ENCODE measurements at regions not wholly inside any gene's neighbourhood (a gene's known extent, or its start where the extent isn't known, plus 50 kb on each side); places are given as distances from the start of the nearest gene placed in this dataset.

DNA sequence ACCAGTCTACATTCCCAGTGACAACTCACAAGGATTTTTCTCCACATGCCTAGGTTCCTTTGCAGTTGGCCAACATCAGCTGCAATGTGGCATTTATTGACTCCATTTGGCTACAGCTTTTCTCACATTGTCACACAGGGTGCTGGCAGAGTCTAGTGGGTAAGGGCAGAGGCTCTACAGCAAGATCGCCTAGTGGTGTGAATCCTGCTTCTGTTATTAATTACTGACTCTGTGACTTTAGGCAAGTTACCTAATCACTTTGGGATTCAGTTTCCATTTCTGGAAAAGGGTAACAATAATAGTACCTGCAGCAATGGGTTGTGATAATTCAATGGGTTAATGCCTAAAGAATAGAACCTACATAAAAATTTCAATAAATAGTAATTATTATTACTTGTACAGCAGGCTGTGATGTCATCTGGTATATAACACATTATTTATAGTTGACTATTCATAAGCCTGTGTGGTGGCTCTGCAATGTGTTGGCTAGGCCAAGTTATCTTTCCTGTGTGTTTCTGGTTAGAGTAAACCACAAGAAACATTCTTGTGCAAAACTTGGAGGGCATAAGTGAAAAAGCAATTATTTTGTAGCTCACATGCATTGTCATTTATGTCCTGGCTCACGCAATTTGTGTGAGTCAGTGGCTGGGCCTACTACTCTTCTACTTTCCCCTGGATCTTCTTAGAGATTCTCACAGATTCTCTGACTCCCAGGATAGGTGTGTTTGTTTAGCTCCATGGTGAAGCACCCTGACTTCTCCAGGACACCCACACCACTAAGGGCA, 59.5 kb downstream of the PTGS2 start:
- DNase-seq: no peak

- DNase-seq: peak; percentile 24
Observed at GRCh38 chr1:186618401-186619170, 61.6 kb downstream of the PTGS2 start.

- no peak for DNase-seq
Observed at GRCh38 chr1:186617926-186618325, 62.3 kb downstream of the PTGS2 start.

- no peak for DNase-seq
Observed at GRCh38 chr1:186616511-186616910, 63.7 kb downstream of the PTGS2 start.

DNA sequence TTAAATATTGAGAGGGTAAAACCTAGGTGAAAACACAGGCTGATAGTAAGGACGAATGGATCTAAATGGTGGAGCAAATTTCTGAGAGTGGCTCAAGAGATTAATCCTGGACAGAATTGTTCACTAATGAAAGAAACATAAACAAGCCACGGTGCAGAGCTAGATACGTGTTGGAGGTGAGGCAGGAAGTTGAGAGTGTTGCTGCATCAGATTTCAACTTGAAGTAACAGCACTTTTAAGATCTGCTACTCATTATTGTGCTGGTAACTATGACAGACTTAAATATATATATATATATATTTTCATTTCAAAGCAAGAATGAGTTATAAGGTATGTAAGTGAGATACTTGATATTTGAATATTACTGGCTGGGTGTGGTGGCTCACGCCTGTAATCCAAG, 64.9 kb downstream of the PTGS2 start:
- DNase-seq: no peak

- no peak for DNase-seq
Observed at GRCh38 chr1:186611156-186611555, 69.1 kb downstream of the PTGS2 start.

- no peak for DNase-seq
Observed at GRCh38 chr1:186609183-186609582, 71.0 kb downstream of the PTGS2 start.

GRCh38 chr1:186605762-186606350, 74.4 kb downstream of the PTGS2 start:
- no peak for DNase-seq

DNA sequence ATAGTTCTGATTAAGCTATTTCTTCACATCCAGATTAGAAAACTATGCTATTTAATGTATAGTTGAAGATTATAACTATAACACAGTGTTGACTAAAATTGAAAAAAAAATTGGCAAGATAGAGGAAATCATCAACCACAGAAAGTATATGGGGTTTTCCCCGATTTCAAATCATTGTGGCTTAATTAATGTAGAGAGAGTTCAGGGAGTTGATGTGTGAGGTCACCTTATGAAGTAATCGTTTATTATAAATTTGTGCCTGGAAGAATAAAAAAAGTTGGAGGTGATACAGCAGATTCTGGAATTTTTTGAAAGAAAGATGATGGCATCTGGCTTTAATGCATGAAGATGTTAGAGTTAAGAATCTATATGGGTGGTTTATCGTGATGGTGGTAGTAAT, 84.3 kb downstream of the PTGS2 start:
- DNase-seq: no peak

- no peak for DNase-seq
Observed at GRCh38 chr1:186578325-186579016, 101.8 kb downstream of the PTGS2 start.

- DNase-seq: no peak
Observed at GRCh38 chr1:186577633-186578032, 102.6 kb downstream of the PTGS2 start.

DNA sequence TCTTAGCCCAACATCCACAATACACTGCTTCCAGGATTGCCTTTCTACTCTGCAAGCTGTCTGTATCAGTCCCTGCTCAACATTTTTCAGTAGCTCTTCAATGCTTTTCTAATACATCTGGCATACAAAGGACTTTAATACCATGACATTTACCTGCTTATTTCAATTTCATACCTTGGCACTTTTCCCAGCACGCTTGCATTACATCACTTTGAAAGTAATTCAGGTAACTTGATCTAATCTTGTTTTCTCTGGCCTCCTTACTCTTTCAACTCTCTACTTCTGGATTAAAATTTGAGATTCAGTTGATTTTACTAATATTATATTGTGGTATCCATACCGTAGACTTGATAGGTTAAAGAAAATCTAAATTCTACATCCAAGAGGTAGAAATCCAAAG, 103.0 kb downstream of the PTGS2 start:
- DNase-seq: no peak

DNA sequence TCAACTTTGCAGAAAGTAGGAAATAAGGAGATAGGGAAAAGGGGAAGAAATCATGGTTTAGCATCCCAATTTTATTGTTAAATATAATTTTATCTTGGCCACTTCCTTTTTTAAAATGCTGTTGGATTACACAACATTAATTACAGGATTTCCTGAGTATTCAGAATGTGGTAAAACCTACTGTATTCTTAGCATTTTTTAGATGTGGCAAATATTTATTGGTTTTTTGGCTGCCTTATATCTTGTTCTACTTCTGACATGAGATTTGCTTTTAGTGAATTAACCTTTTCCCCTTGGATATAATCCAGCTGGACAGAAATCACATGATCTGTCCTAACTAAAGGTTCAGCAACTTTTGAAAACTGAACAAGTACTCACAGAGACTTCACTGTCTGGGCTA, 104.9 kb downstream of the PTGS2 start:
- DNase-seq: no peak

GRCh38 chr1:186574926-186575325, 105.3 kb downstream of the PTGS2 start:
- DNase-seq: no peak

GRCh38 chr1:186572509-186572908, 107.7 kb downstream of the PTGS2 start:
- DNase-seq: no peak

DNA sequence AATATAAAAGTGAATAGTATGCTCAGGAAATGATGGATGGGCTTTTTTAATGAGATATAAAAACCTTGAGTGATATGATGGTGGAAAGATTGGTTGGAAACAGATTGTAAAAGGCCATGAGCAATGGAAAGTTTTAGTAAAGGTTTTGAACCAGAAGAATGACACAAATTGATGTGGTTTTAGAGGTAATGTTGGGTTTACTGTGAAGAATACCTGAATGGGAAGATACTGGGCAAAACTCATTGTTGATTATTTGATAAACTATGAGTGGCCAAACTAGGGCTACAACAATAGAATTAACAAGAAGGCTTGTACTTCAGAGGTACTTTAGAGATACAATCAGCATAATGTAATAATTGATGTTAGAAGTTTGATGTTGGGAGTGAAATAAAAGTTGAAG, 108.5 kb downstream of the PTGS2 start:
- DNase-seq: no peak

DNA sequence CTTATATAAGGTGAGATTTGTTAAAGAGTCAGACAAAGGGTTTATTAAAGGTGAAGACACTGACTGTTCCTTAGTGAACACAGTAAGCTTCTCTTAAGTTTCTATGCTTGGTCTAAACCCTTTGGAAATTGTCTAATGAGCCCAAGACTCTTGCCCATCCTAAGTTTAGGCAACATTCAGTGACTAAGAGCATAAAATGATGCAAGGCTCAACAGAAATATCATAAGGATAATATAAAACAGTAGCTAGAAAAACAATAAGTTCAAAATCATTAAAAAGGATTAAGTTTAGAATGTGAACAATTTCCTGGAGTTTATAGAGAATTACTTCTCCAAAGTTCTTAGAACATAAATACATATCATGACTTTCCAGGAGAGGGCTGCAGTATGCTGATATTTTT, 108.9 kb upstream of the PDC start:
- DNase-seq: no peak

- no peak for DNase-seq
Observed at GRCh38 chr1:186568221-186568620, 107.3 kb upstream of the PDC start.

- DNase-seq: no peak
Observed at GRCh38 chr1:186566140-186566855, 105.4 kb upstream of the PDC start.

DNA sequence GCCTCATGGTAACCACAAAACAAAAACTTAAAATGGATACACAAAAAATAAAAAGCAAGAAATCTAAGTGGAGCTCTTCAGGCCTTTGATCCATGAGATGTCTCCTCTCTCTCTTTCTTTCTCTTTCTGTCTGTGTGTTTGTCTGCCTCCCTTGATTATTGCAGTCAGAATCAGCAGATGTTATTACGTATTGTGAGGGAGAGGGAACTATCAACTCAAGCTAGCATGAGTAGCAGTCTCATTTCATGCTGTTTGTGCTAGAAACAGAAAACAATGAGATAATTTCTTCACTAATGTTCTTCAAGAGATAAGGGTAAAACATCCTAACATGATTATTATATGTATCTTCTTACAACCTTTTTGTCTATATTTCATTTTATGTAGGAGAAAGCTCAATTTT, 103.7 kb upstream of the PDC start:
- no peak for DNase-seq

DNA sequence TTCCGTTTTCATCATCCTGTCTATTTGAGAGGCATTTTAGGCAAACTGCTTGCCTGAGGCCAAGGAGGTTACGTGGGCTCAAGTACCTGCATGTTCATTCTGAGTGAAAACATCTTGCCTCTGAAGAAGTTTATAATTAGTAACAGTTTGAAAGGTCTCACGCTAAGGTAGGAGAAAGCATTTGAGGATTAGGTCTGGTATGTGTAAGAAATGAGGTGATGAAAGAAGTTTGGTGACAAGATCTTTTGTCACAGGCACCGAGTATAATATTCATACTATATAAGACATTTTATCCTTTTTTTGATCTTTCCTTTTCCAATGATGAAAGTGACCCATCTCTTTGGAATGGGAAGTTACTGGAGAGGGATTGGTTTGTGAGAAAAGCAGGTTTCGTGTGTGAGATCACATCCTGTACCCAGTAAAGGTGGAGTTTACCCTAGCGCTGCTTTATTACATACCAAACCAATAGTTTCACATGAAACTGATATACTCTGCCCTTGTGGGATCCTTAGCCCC, 98.7 kb upstream of the PDC start:
- DNase-seq: no peak

- no peak for DNase-seq
Observed at GRCh38 chr1:186557147-186557777, 96.3 kb upstream of the PDC start.
